ENCODE measurements at regions not wholly inside any gene's neighbourhood (a gene's known extent, or its start where the extent isn't known, plus 50 kb on each side); places are given as distances from the start of the nearest gene placed in this dataset.

- CTCF ChIA-PET = no interaction called here
- H3K27ac Mint-ChIP-seq = no peak overlapping the region
- POLR2A ChIA-PET = no interaction called here
Observed at GRCh38 chr18:78645216-78645615, 334.4 kb upstream of the SALL3 start.

GRCh38 chr18:78647018-78647417 lies 332.6 kb upstream of the SALL3 start:
- Mint-ChIP-seq H3K36me3 (no peaks in the 10 kb centered on the region), H3K9me3 (no peaks in the 10 kb centered on the region), H3K27me3 (no peaks in the 10 kb centered on the region), H3K27ac (no peak overlapping the region), H3K4me3 (no peak overlapping the region), H3K4me1 (ENCODE audit: low read depth) (no peaks in the 10 kb centered on the region)
- ChIA-PET POLR2A (no interaction called here), CTCF (no interaction called here)
- DNase-seq = no peak
- intact Hi-C loops (cut with micrococcal nuclease) = no loop called here

More at GRCh38 chr18:78645216-78645615, 334.4 kb upstream of the SALL3 start:
- no peak for DNase-seq
- Mint-ChIP-seq H3K4me3 (no peak overlapping the region), H3K27me3 (no peaks in the 10 kb centered on the region), H3K36me3 (no peaks in the 10 kb centered on the region), H3K4me1 (ENCODE audit: low read depth) (no peaks in the 10 kb centered on the region), H3K9me3 (no peaks in the 10 kb centered on the region)
- intact Hi-C loops (cut with micrococcal nuclease) = no loop called here

DNA sequence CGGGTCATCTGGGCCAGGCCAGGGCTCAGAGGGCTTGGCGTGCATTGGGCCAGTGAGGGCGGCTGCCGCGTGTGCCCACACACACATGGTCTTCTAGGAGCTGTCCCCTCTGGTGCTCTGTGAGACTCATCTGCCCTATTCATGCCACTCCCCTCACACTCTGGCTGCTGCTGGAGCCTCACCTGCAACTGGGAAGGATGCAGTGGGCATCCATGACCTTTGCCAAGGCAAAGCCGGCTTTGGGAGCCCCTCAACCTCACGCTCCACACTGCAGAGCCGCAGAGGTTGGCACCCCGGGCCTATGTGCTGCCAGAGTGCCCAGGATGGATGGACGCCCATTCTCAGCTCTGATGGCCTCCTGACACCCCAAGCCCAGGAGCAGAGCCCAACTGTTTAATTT lies 330.2 kb upstream of the SALL3 start:
- Mint-ChIP-seq H3K4me1 (ENCODE audit: low read depth) (no peaks in the 10 kb centered on the region), H3K4me3 (no peak overlapping the region), H3K36me3 (peaks cover 3% of the 10 kb centered on the region), H3K27ac (no peak overlapping the region), H3K9me3 (peaks cover 4% of the 10 kb centered on the region), H3K27me3 (no peaks in the 10 kb centered on the region)
- CTCF ChIA-PET = no interaction called here
- intact Hi-C loops (cut with micrococcal nuclease) = no loop called here
- POLR2A ChIA-PET = no interaction called here
- no peak for DNase-seq

DNA sequence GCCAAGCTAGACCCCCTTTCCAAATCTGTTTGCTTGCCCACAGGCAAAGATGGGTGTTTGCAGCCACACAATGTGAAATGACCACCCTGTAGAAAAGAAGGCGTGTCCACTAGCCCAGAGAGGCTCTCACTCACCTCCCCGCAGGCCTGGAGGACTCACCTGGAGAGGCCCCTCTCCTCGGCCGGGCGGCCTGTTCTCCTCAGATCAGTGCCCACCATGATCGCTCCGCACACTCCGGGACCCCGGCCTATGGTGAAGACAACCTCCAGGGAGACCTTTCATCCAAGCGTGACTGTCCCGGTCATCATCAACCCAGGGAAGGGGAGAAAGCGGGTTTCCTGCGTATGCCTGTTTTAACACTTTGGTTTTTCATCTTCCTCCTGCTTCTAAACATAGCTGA lies 328.7 kb upstream of the SALL3 start:
- no peak overlapping the region for H3K4me3 Mint-ChIP-seq
- no peaks in the 10 kb centered on the region for H3K27me3 Mint-ChIP-seq
- DNase-seq = no peak
- no peak overlapping the region for H3K27ac Mint-ChIP-seq
- peaks cover 3% of the 10 kb centered on the region for H3K36me3 Mint-ChIP-seq
- ChIA-PET CTCF (no interaction called here), POLR2A (no interaction called here)
- H3K4me1 Mint-ChIP-seq (ENCODE audit: low read depth) = no peaks in the 10 kb centered on the region
- intact Hi-C loops (cut with micrococcal nuclease) = no loop called here
- H3K9me3 Mint-ChIP-seq = peaks cover 5% of the 10 kb centered on the region

- Mint-ChIP-seq H3K4me3 (no peak overlapping the region), H3K36me3 (peaks cover 3% of the 10 kb centered on the region), H3K27ac (no peak overlapping the region), H3K9me3 (peaks cover 7% of the 10 kb centered on the region), H3K4me1 (ENCODE audit: low read depth) (no peaks in the 10 kb centered on the region), H3K27me3 (no peaks in the 10 kb centered on the region)
- CTCF ChIA-PET = no interaction called here
- intact Hi-C loops (cut with micrococcal nuclease) = no loop called here
- POLR2A ChIA-PET = no interaction called here
- DNase-seq = no peak
Observed at GRCh38 chr18:78652001-78652545, 327.5 kb upstream of the SALL3 start.

DNA sequence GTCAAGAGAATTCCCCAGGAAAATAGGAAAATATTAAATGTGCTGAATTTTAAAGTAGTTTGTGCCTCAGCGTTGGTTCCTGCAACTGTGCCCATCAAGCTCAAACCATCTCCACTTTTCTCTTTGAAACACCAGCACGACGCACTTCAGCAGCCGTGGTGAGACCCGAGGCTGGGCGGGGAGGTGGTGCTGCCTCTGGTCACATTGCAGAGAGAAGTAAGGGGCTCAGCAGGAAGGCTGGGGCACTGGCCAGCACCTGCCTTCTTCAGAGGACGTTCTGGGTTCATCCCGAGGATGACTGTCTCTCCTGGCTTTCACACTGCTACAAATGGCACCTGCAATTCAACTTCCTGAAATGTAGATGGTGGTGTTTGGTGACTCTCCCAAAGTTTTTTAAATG lies 323.7 kb upstream of the SALL3 start:
- no peak overlapping the region for H3K4me3 Mint-ChIP-seq
- peaks cover 7% of the 10 kb centered on the region for H3K9me3 Mint-ChIP-seq
- intact Hi-C loops (cut with micrococcal nuclease) = no loop called here
- H3K27me3 Mint-ChIP-seq = no peaks in the 10 kb centered on the region
- peaks cover 3% of the 10 kb centered on the region for H3K36me3 Mint-ChIP-seq
- DNase-seq = no peak
- H3K4me1 Mint-ChIP-seq (ENCODE audit: low read depth) = no peaks in the 10 kb centered on the region
- H3K27ac Mint-ChIP-seq = no peak overlapping the region
- CTCF ChIA-PET = no interaction called here
- POLR2A ChIA-PET = no interaction called here

- no peak overlapping the region for H3K27ac Mint-ChIP-seq
- intact Hi-C loops (cut with micrococcal nuclease) = no loop called here
- H3K9me3 Mint-ChIP-seq = peaks cover 7% of the 10 kb centered on the region
- H3K4me3 Mint-ChIP-seq = no peak overlapping the region
- DNase-seq = no peak
- no peaks in the 10 kb centered on the region for H3K4me1 Mint-ChIP-seq (ENCODE audit: low read depth)
- POLR2A ChIA-PET = no interaction called here
- H3K27me3 Mint-ChIP-seq = no peaks in the 10 kb centered on the region
- H3K36me3 Mint-ChIP-seq = peaks cover 3% of the 10 kb centered on the region
- CTCF ChIA-PET = no interaction called here
Observed at GRCh38 chr18:78656346-78656925, 323.2 kb upstream of the SALL3 start.

- Mint-ChIP-seq H3K27me3 (no peaks in the 10 kb centered on the region), H3K36me3 (no peaks in the 10 kb centered on the region), H3K9me3 (peaks cover 4% of the 10 kb centered on the region), H3K27ac (no peak overlapping the region), H3K4me3 (no peak overlapping the region), H3K4me1 (ENCODE audit: low read depth) (no peaks in the 10 kb centered on the region)
- POLR2A ChIA-PET = no interaction called here
- CTCF ChIA-PET = no interaction called here
- intact Hi-C loops (cut with micrococcal nuclease) = no loop called here
- DNase-seq = no peak
Observed at GRCh38 chr18:78658531-78658930, 321.1 kb upstream of the SALL3 start.

GRCh38 chr18:78659057-78659456 lies 320.6 kb upstream of the SALL3 start:
- Mint-ChIP-seq H3K9me3 (peaks cover 4% of the 10 kb centered on the region), H3K27ac (no peak overlapping the region), H3K4me3 (no peak overlapping the region), H3K4me1 (ENCODE audit: low read depth) (no peaks in the 10 kb centered on the region), H3K27me3 (no peaks in the 10 kb centered on the region), H3K36me3 (no peaks in the 10 kb centered on the region)
- intact Hi-C loops (cut with micrococcal nuclease) = no loop called here
- POLR2A ChIA-PET = no interaction called here
- no peak for DNase-seq
- CTCF ChIA-PET = no interaction called here

- no peak overlapping the region for H3K4me3 Mint-ChIP-seq
- POLR2A ChIA-PET = no interaction called here
- no peaks in the 10 kb centered on the region for H3K27me3 Mint-ChIP-seq
- intact Hi-C loops (cut with micrococcal nuclease) = no loop called here
- H3K36me3 Mint-ChIP-seq = no peaks in the 10 kb centered on the region
- H3K9me3 Mint-ChIP-seq = peaks cover 4% of the 10 kb centered on the region
- DNase-seq = peak; percentile 24
- CTCF ChIA-PET = no interaction called here
- no peak overlapping the region for H3K27ac Mint-ChIP-seq
- H3K4me1 Mint-ChIP-seq (ENCODE audit: low read depth) = no peaks in the 10 kb centered on the region
Observed at GRCh38 chr18:78659748-78660147, 319.9 kb upstream of the SALL3 start.

DNA sequence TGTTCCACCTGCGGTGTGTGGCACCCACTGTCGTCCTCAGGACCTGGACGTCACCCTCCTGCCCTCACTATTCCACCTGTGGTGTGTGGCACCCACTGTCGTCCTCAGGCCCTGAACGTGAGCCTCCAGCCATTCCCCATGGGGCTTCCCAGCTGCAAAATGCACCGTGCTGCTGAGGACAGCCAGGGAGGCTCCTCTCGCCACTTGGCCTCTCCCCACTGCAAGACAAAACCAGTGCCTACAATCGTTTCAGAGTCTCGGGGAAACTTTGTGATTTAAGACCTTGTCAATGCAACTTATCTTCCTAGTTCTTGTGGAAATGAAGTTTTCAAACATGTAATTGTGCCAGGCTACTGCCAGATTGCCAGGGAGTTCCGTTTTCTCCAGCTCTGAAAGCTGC lies 319.3 kb upstream of the SALL3 start:
- no peaks in the 10 kb centered on the region for H3K4me1 Mint-ChIP-seq (ENCODE audit: low read depth)
- intact Hi-C loops (cut with micrococcal nuclease) = no loop called here
- ChIA-PET POLR2A (no interaction called here), CTCF (no interaction called here)
- H3K27me3 Mint-ChIP-seq = no peaks in the 10 kb centered on the region
- H3K4me3 Mint-ChIP-seq = no peak overlapping the region
- H3K27ac Mint-ChIP-seq = no peak overlapping the region
- H3K36me3 Mint-ChIP-seq = no peaks in the 10 kb centered on the region
- H3K9me3 Mint-ChIP-seq = peaks cover 4% of the 10 kb centered on the region
- no peak for DNase-seq

DNA sequence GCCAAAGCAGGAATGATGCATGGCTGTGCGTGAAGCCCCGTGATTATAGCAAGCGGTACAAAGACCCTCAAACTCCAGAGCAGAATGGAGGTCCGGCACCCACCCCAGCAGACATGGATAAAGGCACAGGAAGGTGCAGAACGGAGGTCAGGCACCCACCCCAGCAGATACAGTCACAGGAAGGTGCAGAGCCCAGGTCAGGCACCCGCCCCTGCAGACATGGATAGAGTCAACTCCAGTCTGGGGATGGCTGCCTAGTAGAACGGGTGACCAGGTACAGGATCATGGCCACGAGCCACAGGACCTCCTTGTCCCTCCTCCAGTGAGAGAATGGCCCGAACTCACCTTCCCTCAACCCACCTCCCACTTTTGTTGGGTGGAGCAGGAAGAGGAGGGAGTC lies 318.3 kb upstream of the SALL3 start:
- H3K4me1 Mint-ChIP-seq (ENCODE audit: low read depth) = no peaks in the 10 kb centered on the region
- no peaks in the 10 kb centered on the region for H3K27me3 Mint-ChIP-seq
- H3K4me3 Mint-ChIP-seq = no peak overlapping the region
- no peak for DNase-seq
- ChIA-PET CTCF (no interaction called here), POLR2A (no interaction called here)
- intact Hi-C loops (cut with micrococcal nuclease) = no loop called here
- no peaks in the 10 kb centered on the region for H3K36me3 Mint-ChIP-seq
- H3K9me3 Mint-ChIP-seq = no peaks in the 10 kb centered on the region
- H3K27ac Mint-ChIP-seq = no peak overlapping the region

DNA sequence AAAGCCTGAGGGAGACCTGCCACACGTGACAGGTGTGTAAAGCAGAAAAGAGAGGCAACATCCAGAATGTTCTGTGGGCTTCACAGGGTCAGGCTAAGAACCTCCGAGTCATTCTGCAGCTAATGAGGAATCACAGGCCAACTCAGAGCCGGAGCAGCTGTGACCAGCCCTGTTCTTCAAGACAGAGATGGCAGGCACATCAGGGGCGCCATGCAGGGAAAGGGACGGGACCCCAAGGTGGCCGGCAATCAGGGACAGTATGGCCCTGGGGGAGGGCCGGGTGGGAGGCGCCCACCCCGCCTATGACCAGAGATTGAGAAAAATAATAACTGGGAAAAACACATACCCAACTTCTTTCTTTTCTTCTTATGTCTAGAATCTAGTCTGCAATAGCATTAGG lies 316.7 kb upstream of the SALL3 start:
- no peaks in the 10 kb centered on the region for H3K36me3 Mint-ChIP-seq
- H3K27ac Mint-ChIP-seq = no peak overlapping the region
- H3K4me3 Mint-ChIP-seq = no peak overlapping the region
- no peaks in the 10 kb centered on the region for H3K4me1 Mint-ChIP-seq (ENCODE audit: low read depth)
- H3K9me3 Mint-ChIP-seq = no peaks in the 10 kb centered on the region
- POLR2A ChIA-PET = no interaction called here
- no peaks in the 10 kb centered on the region for H3K27me3 Mint-ChIP-seq
- CTCF ChIA-PET = no interaction called here
- intact Hi-C loops (cut with micrococcal nuclease) = no loop called here
- no peak for DNase-seq

GRCh38 chr18:78664048-78664447 lies 315.6 kb upstream of the SALL3 start:
- Mint-ChIP-seq H3K27me3 (no peaks in the 10 kb centered on the region), H3K4me1 (ENCODE audit: low read depth) (no peaks in the 10 kb centered on the region), H3K4me3 (no peak overlapping the region), H3K27ac (no peak overlapping the region), H3K9me3 (no peaks in the 10 kb centered on the region), H3K36me3 (no peaks in the 10 kb centered on the region)
- intact Hi-C loops (cut with micrococcal nuclease) = no loop called here
- CTCF ChIA-PET = no interaction called here
- DNase-seq = no peak
- POLR2A ChIA-PET = no interaction called here
